Tibial nerve (tissue), 3 donors: ENCODE measurements at regions not wholly inside any gene's neighbourhood (a gene's known extent, or its start where the extent isn't known, plus 50 kb on each side); places are given as distances from the start of the nearest gene placed in this dataset.

Experiments
- POLR2A ChIP-seq, 2 donors: fragments of 450-650 bp; IDR thresholded peaks; one replicate each; pipeline ENCODE4 v1.6.1; 2017; ENCODE audit warnings: antibody characterized with exemption in 2 of 2, mild to moderate bottlenecking in 2 of 2, moderate library complexity in 2 of 2
- TF ChIP-seq, protein P1 (sequence below), 5 experiments: fragments of 200-600 bp in 3 of 5; fragments of 450-650 bp in 2 of 5; sonication (generic) in 3 of 5; IDR thresholded peaks; one replicate each; pipeline ENCODE4 v1.5.1; 2016 to 2019; ENCODE audit warnings: antibody characterized with exemption in 5 of 5, mild to moderate bottlenecking in 3 of 5, moderate library complexity in 2 of 5

DNA sequence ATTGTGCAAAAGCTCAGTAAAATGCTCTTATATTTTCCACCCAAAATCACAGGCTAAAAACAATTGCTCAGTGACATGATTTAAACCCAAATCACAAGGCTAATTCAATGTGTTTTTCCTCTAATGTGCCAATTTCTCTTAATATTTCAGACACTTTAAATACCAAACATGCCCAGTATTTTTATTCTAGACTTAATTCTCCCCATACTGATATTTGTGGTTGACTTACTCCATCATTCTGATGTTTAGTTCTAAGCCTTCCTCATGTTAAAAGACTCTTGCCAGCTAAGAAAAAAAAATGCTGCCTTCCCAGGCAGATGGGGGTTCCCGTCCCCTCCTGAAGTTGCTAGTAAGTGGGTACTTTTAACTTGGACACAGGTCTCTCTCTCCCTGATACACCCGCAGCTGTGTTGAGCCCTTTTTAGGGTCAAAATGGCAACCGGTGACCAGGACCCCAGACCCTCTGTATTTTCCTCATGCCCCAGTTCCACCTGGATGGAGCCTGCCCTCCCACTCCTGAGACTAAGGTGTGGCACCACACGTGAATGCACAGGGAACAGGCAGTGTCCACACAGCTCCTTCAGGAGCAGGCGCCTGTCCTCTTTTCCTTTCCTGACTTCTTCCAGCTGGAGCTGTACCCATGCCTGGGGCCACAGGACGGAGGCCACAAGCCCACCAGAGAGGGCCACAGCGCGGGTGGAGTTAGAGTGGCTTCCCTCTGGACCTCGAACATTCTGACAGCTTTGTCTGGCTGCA lies 118.9 kb downstream of the RIPK4 start:
- TF ChIP-seq, protein P1, sequence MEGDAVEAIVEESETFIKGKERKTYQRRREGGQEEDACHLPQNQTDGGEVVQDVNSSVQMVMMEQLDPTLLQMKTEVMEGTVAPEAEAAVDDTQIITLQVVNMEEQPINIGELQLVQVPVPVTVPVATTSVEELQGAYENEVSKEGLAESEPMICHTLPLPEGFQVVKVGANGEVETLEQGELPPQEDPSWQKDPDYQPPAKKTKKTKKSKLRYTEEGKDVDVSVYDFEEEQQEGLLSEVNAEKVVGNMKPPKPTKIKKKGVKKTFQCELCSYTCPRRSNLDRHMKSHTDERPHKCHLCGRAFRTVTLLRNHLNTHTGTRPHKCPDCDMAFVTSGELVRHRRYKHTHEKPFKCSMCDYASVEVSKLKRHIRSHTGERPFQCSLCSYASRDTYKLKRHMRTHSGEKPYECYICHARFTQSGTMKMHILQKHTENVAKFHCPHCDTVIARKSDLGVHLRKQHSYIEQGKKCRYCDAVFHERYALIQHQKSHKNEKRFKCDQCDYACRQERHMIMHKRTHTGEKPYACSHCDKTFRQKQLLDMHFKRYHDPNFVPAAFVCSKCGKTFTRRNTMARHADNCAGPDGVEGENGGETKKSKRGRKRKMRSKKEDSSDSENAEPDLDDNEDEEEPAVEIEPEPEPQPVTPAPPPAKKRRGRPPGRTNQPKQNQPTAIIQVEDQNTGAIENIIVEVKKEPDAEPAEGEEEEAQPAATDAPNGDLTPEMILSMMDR (IDR thresholded peaks at IDR 0.05), result no peak
- TF ChIP-seq POLR2A (IDR thresholded peaks at IDR 0.05), result no peak
